Dermis blood vessel endothelial cell (primary cell): ENCODE measurements at regions not wholly inside any gene's neighbourhood (a gene's known extent, or its start where the extent isn't known, plus 50 kb on each side); places are given as distances from the start of the nearest gene placed in this dataset.

Source experiments
- DNase-seq: peaks from one replicate; pipeline ENCODE4 v3.0.0; 2010

GRCh38 chr2:13917958-13918357, 714.6 kb upstream of the LRATD1 start:
- no peak for DNase-seq

GRCh38 chr2:13919981-13920382, 712.5 kb upstream of the LRATD1 start:
- no peak for DNase-seq

GRCh38 chr2:13921245-13921644, 711.3 kb upstream of the LRATD1 start:
- DNase-seq: no peak

GRCh38 chr2:13923823-13924222, 708.7 kb upstream of the LRATD1 start:
- no peak for DNase-seq

GRCh38 chr2:13942111-13942510, 690.4 kb upstream of the LRATD1 start:
- no peak for DNase-seq

- no peak for DNase-seq
Observed at GRCh38 chr2:13950761-13951160, 681.8 kb upstream of the LRATD1 start.

GRCh38 chr2:13968811-13969210, 663.7 kb upstream of the LRATD1 start:
- DNase-seq: no peak

- no peak for DNase-seq
Observed at GRCh38 chr2:13986119-13986720, 646.3 kb upstream of the LRATD1 start.

- no peak for DNase-seq
Observed at GRCh38 chr2:13996527-13996926, 636.0 kb upstream of the LRATD1 start.

GRCh38 chr2:14011190-14011589, 621.3 kb upstream of the LRATD1 start:
- DNase-seq: no peak

GRCh38 chr2:14015113-14015630, 617.3 kb upstream of the LRATD1 start:
- no peak for DNase-seq

GRCh38 chr2:14016289-14016955, 616.1 kb upstream of the LRATD1 start:
- no peak for DNase-seq

- no peak for DNase-seq
Observed at GRCh38 chr2:14018620-14019019, 613.9 kb upstream of the LRATD1 start.

- DNase-seq: no peak
Observed at GRCh38 chr2:14023558-14023957, 609.0 kb upstream of the LRATD1 start.

GRCh38 chr2:14039134-14039533, 593.4 kb upstream of the LRATD1 start:
- no peak for DNase-seq

- no peak for DNase-seq
Observed at GRCh38 chr2:14047491-14047890, 585.0 kb upstream of the LRATD1 start.

- DNase-seq: no peak
Observed at GRCh38 chr2:14051401-14051800, 581.1 kb upstream of the LRATD1 start.

GRCh38 chr2:14053105-14053504, 579.4 kb upstream of the LRATD1 start:
- no peak for DNase-seq

- DNase-seq: no peak
Observed at GRCh38 chr2:14064346-14064745, 568.2 kb upstream of the LRATD1 start.

- no peak for DNase-seq
Observed at GRCh38 chr2:14072338-14072737, 560.2 kb upstream of the LRATD1 start.

- DNase-seq: no peak
Observed at GRCh38 chr2:14074691-14075090, 557.8 kb upstream of the LRATD1 start.

GRCh38 chr2:14079576-14079975, 552.9 kb upstream of the LRATD1 start:
- DNase-seq: no peak

- no peak for DNase-seq
Observed at GRCh38 chr2:14081521-14081920, 551.0 kb upstream of the LRATD1 start.

GRCh38 chr2:14082640-14083039, 549.9 kb upstream of the LRATD1 start:
- no peak for DNase-seq

- DNase-seq: peak; percentile 1
Observed at GRCh38 chr2:14094592-14094991, 537.9 kb upstream of the LRATD1 start.
